IMR-90 (cell line): ENCODE measurements at regions not wholly inside any gene's neighbourhood (a gene's known extent, or its start where the extent isn't known, plus 50 kb on each side); places are given as distances from the start of the nearest gene placed in this dataset.

Experiments used
- ATAC-seq: fragments of 200-7000 bp; cut with Tn5 transposase; 2 replicates; pipeline ENCODE4 v1.9.1; 2020; ENCODE audit warnings: low read depth, mild to moderate bottlenecking, moderate library complexity
- BruUV-seq: library from RNA; stranded (reverse); fragments of 400-500 nt; replicated peaks from 2 replicates; lab custom pipeline; 2021; lab: Mats Ljungman, UMichigan
- CTCF ChIA-PET: fragments of 300-600 bp; formaldehyde crosslinking; extraction: SDS; loops from one replicate; lab custom pipeline; 2021; ENCODE audit warnings: antibody characterized with exemption; lab: Yijun Ruan, JAX
- POLR2A ChIA-PET: fragments of 300-600 bp; sonication (Branson Sonifier 250); formaldehyde crosslinking; loops from one replicate; lab custom pipeline; 2022; ENCODE audit warnings: antibody characterized with exemption; ENCODE audit not compliant: unreplicated experiment; lab: Charles Lee
- DNase-seq: peaks from one replicate; pipeline ENCODE4 v3.0.0; 2013
- H2AFZ ChIP-seq: replicated peaks from 2 replicates; pipeline ENCODE3; 2013; ENCODE audit warnings: low read length, mild to moderate bottlenecking; ENCODE audit not compliant: poor library complexity
- H2AK5ac ChIP-seq: 2 replicates; pipeline ENCODE4 v1.6.1; 2013; ENCODE audit warnings: low read depth, low read length, inconsistent platforms
- H2AK9ac ChIP-seq: replicated peaks from 2 replicates; pipeline ENCODE3; 2013; ENCODE audit warnings: mild to moderate bottlenecking, low read depth, low read length, moderate library complexity; ENCODE audit not compliant: poor library complexity
- H2BK120ac ChIP-seq: 2 replicates; pipeline ENCODE4 v1.6.1; 2013; ENCODE audit warnings: low read depth, low read length, inconsistent platforms
- H2BK15ac ChIP-seq: 3 replicates; pipeline ENCODE4 v1.6.1; 2013; ENCODE audit warnings: low read depth, low read length, inconsistent platforms
- H2BK20ac ChIP-seq: 2 replicates; pipeline ENCODE4 v1.6.1; 2013; ENCODE audit warnings: low read depth, mild to moderate bottlenecking, inconsistent platforms, low read length, moderate library complexity
- H2BK5ac ChIP-seq: 2 replicates; pipeline ENCODE4 v1.6.1; 2013; ENCODE audit warnings: mild to moderate bottlenecking, low read depth, low read length, inconsistent platforms; ENCODE audit not compliant: poor library complexity, severe bottlenecking
- H3K14ac ChIP-seq: replicated peaks from 2 replicates; pipeline ENCODE4 v1.6.1; 2013; ENCODE audit warnings: low read depth, low read length, inconsistent platforms
- H3K18ac ChIP-seq: 2 replicates; pipeline ENCODE4 v1.6.1; 2013; ENCODE audit warnings: low read depth, low read length, control low read depth
- H3K23ac ChIP-seq: 2 replicates; pipeline ENCODE4 v1.6.1; 2013; ENCODE audit warnings: low read depth, low read length, inconsistent platforms
- H3K27ac ChIP-seq: 2 replicates; pipeline ENCODE4 v1.5.1; 2013; ENCODE audit warnings: mild to moderate bottlenecking, control low read depth, low read length; ENCODE audit not compliant: insufficient read depth
- H3K27me3 ChIP-seq: 2 replicates; pipeline ENCODE4 v1.6.1; 2013; ENCODE audit warnings: low read length; ENCODE audit not compliant: control insufficient read depth, insufficient read depth
- H3K36me3 ChIP-seq: 2 replicates; pipeline ENCODE4 v1.6.1; 2013; ENCODE audit warnings: low read length, mixed read lengths; ENCODE audit not compliant: control insufficient read depth, insufficient read depth
- H3K4ac ChIP-seq: 2 replicates; pipeline ENCODE4 v1.6.1; 2013; ENCODE audit warnings: low read depth, low read length, inconsistent platforms
- H3K4me1 ChIP-seq: 2 replicates; pipeline ENCODE4 v1.6.1; 2013; ENCODE audit warnings: low read length, mixed read lengths; ENCODE audit not compliant: control insufficient read depth, insufficient read depth
- H3K4me2 ChIP-seq: 2 replicates; pipeline ENCODE4 v1.6.1; 2013; ENCODE audit warnings: low read depth, mild to moderate bottlenecking, control low read depth, low read length, moderate library complexity
- H3K4me3 ChIP-seq: 2 replicates; pipeline ENCODE4 v1.5.1; 2013; ENCODE audit warnings: low read depth, mild to moderate bottlenecking, control low read depth, low read length, moderate library complexity; ENCODE audit not compliant: insufficient read depth
- H3K56ac ChIP-seq: 2 replicates; pipeline ENCODE4 v1.6.1; 2013; ENCODE audit warnings: low read length, inconsistent platforms; ENCODE audit not compliant: insufficient read depth; ENCODE audit errors: extremely low read depth
- H3K79me1 ChIP-seq, 2 experiments: 2 replicates each; pipeline ENCODE4 v1.6.1; 2013; ENCODE audit warnings: low read length in 2 of 2, inconsistent platforms in 1 of 2, low read depth in 1 of 2
- H3K9ac ChIP-seq: 2 replicates; pipeline ENCODE4 v1.6.1; 2013; ENCODE audit warnings: low read depth, low read length, control low read depth
- H3K9me1 ChIP-seq: 2 replicates; pipeline ENCODE4 v1.6.1; 2013; ENCODE audit warnings: low read length, inconsistent platforms; ENCODE audit not compliant: insufficient read depth
- H3K9me3 ChIP-seq: 2 replicates; pipeline ENCODE4 v1.6.1; 2013; ENCODE audit warnings: low read length; ENCODE audit not compliant: control insufficient read depth, insufficient read depth
- H4K20me1 ChIP-seq: 2 replicates; pipeline ENCODE4 v1.6.1; 2013; ENCODE audit warnings: low read length, inconsistent platforms; ENCODE audit not compliant: insufficient read depth
- H4K5ac ChIP-seq: 2 replicates; pipeline ENCODE4 v1.6.1; 2013; ENCODE audit warnings: mild to moderate bottlenecking, low read depth, low read length, control low read depth
- H4K8ac ChIP-seq, 2 experiments: 2 replicates each; pipeline ENCODE4 v1.6.1; 2013; ENCODE audit warnings: low read depth in 2 of 2, low read length in 2 of 2, control low read depth in 1 of 2, inconsistent platforms in 1 of 2
- H4K91ac ChIP-seq: 2 replicates; pipeline ENCODE4 v1.6.1; 2013; ENCODE audit warnings: low read depth, low read length, inconsistent platforms; ENCODE audit not compliant: insufficient read depth
- BHLHE40 ChIP-seq: fragments of 150-350 bp; IDR thresholded peaks from 2 replicates; pipeline ENCODE4 v1.6.1; 2016; ENCODE audit warnings: mild to moderate bottlenecking, low read depth, low read length
- CEBPB ChIP-seq: IDR thresholded peaks from 2 replicates; pipeline ENCODE4 v1.6.1; 2012; ENCODE audit warnings: low read depth, low read length, improper control_type of control experiment
- CTCF ChIP-seq: conservative IDR thresholded peaks from 2 replicates; pipeline ENCODE4 v1.5.1; 2012; ENCODE audit warnings: mild to moderate bottlenecking, low read depth, low read length, improper control_type of control experiment
- ELK1 ChIP-seq: fragments of 150-350 bp; IDR thresholded peaks from 2 replicates; pipeline ENCODE4 v1.6.1; 2016; ENCODE audit warnings: low read depth, mild to moderate bottlenecking, low read length, moderate library complexity, borderline replicate concordance
- FOS ChIP-seq: fragments of 150-350 bp; IDR thresholded peaks from 2 replicates; pipeline ENCODE4 v1.6.1; 2016; ENCODE audit warnings: low read depth, low read length
- MAFK ChIP-seq: IDR thresholded peaks from 2 replicates; pipeline ENCODE4 v1.6.1; 2012; ENCODE audit warnings: low read depth, low read length, improper control_type of control experiment
- MAZ ChIP-seq: IDR thresholded peaks from 2 replicates; pipeline ENCODE4 v1.6.1; 2012; ENCODE audit warnings: low read depth, mild to moderate bottlenecking, low read length, improper control_type of control experiment, moderate library complexity, borderline replicate concordance
- MXI1 ChIP-seq: IDR thresholded peaks from 2 replicates; pipeline ENCODE4 v1.6.1; 2012; ENCODE audit warnings: low read depth, mild to moderate bottlenecking, low read length, moderate library complexity, borderline replicate concordance
- NFE2L2 ChIP-seq: fragments of 150-350 bp; IDR thresholded peaks from 2 replicates; pipeline ENCODE4 v1.6.1; 2016; ENCODE audit warnings: low read depth, mild to moderate bottlenecking, low read length
- POLR2A ChIP-seq: IDR thresholded peaks from 2 replicates; pipeline ENCODE4 v1.6.1; 2012; ENCODE audit warnings: mild to moderate bottlenecking, low read depth, low read length
- RAD21 ChIP-seq: IDR thresholded peaks from 2 replicates; pipeline ENCODE4 v1.6.1; 2012; ENCODE audit warnings: low read length, improper control_type of control experiment
- RFX5 ChIP-seq: IDR thresholded peaks from 2 replicates; pipeline ENCODE4 v1.8.0; 2012; ENCODE audit warnings: low read depth, mild to moderate bottlenecking, low read length, moderate library complexity
- SMC3 ChIP-seq: fragments of 150-350 bp; IDR thresholded peaks from 2 replicates; pipeline ENCODE4 v1.6.1; 2016; ENCODE audit warnings: low read depth, mild to moderate bottlenecking, antibody characterized with exemption, low read length, moderate library complexity
- USF2 ChIP-seq: fragments of 150-350 bp; IDR thresholded peaks from 2 replicates; pipeline ENCODE4 v1.6.1; 2017; ENCODE audit warnings: mild to moderate bottlenecking, antibody characterized with exemption, low read length, low read depth
- WGBS, 2 experiments: methylation state at CpG; one replicate each; pipeline versions ENCODE4 v1.1.5 to v1.1.7; 2013; ENCODE audit warnings: missing lambda C conversion rate in 2 of 2; ENCODE audit not compliant: insufficient read length in 1 of 2; ENCODE audit errors: extremely low coverage in 2 of 2; 5-methylcytosine and 5-hydroxymethylcytosine counted together
- dilution Hi-C: fragments of 300-500 bp; cut with HindIII; formaldehyde crosslinking; loops from one replicate; pipeline ENCODE4 v1.14.3; 2018; ENCODE audit warnings: low sequenced_read_pairs; ENCODE audit not compliant: unreplicated experiment
- in situ Hi-C: fragments of 300-500 bp; cut with MboI; formaldehyde crosslinking; loops from 3 replicates; pipeline ENCODE4 v1.14.3; 2019; ENCODE audit warnings: low sequenced_read_pairs, inconsistent platforms, mixed read lengths
- intact Hi-C: fragments of 100-400 bp; cut with micrococcal nuclease; formaldehyde crosslinking; loops from 2 replicates; pipeline ENCODE4 v1.10.0; 2022

- H2BK120ac ChIP-seq = peak overlapping the region; percentile 61
- peak overlapping the region; percentile 84 for H4K5ac ChIP-seq
- no peak overlapping the region for H3K4me2 ChIP-seq
- no peak overlapping the region for H3K9ac ChIP-seq
- peaks cover 9% of the 10 kb centered on the region for H3K9me1 ChIP-seq
- peak overlapping the region; percentile 39 for H3K4ac ChIP-seq
- H3K14ac ChIP-seq = peak overlapping the region; percentile 8; the same call in 1 of the 2 replicates
- no peak overlapping the region for H3K23ac ChIP-seq
- peak overlapping the region; percentile 69; the same call in 1 of the 3 replicates for H2BK15ac ChIP-seq
- peak overlapping the region; percentile 78 for H2AK5ac ChIP-seq
- WGBS, 2 experiments = no CpG with 5 or more reads among the region's 3 CpGs
- no peak overlapping the region for H3K56ac ChIP-seq
- in situ Hi-C loops = no loop called here
- ChIA-PET CTCF (interaction anchor here (0.6 kb wide), 1 partner anchor 256 kb away, joined by 3 read pairs; no protein-coding TSS in a partner anchor), POLR2A (no interaction called here)
- peak overlapping the region; percentile 69; the same call in 1 of the 2 replicates for H3K27ac ChIP-seq
- H3K27me3 ChIP-seq = no peaks in the 10 kb centered on the region
- peaks cover 0 to 6% of the 10 kb centered on the region in 2 experiments; a peak in 2 of 4 replicates for H3K79me1 ChIP-seq
- no peaks in the 10 kb centered on the region for H3K9me3 ChIP-seq
- H2AFZ ChIP-seq = no peak overlapping the region
- H4K91ac ChIP-seq = peak overlapping the region; percentile 35
- BruUV-seq = no TSS peak
- dilution Hi-C loops = no loop called here
- DNase-seq (peak; percentile 34), ATAC-seq (no peak)
- peak overlapping the region; percentile 30 for H2BK20ac ChIP-seq
- H3K36me3 ChIP-seq = no peaks in the 10 kb centered on the region
- TF ChIP-seq POLR2A (no peak), ELK1 (no peak), MAFK (no peak), CTCF (no peak), MAZ (no peak), RFX5 (no peak), CEBPB (no peak), MXI1 (no peak), SMC3 (no peak), RAD21 (no peak), FOS (no peak), USF2 (no peak), BHLHE40 (no peak), NFE2L2 (no peak)
- intact Hi-C loops = loop anchor here (5.0 kb wide), 1 partner anchor 69 kb away; no protein-coding TSS in a partner anchor
- H2BK5ac ChIP-seq = no peak overlapping the region
- peak overlapping the region in 1 of 2 experiments; percentile 4; a peak in 1 of 4 replicates for H4K8ac ChIP-seq
- no peaks in the 10 kb centered on the region for H4K20me1 ChIP-seq
- H2AK9ac ChIP-seq = no peak overlapping the region
- H3K18ac ChIP-seq = peak overlapping the region; percentile 93
- H3K4me3 ChIP-seq = no peak overlapping the region
- peaks cover 15% of the 10 kb centered on the region for H3K4me1 ChIP-seq
These were observed 78.8 kb upstream of the RND3 start for GRCh38 chr2:150566289-150566688.
